ENCODE measurements at regions not wholly inside any gene's neighbourhood (a gene's known extent, or its start where the extent isn't known, plus 50 kb on each side); places are given as distances from the start of the nearest gene placed in this dataset.

DNA sequence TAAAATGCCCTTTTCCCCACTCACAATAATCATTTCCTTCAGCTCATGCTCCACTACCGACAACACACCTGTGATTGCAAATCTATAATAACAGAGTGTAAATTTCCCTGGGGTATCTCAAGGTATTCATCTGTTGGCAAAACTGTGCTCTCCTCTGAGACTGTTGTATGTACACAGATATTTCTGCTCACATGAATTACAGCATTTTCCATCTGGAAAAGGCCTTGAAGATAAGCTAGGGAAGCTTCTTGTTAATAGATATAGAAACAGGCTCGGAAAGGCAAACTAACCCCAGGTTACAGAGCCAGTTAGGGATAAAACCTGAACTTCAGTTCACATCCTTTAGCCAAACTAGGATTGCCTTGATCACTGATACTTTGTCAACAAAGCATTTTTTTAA lies 210.4 kb upstream of the KRR1 start:
- peaks cover 29% of the 10 kb centered on the region for H3K4me1 ChIP-seq
- no peaks in the 10 kb centered on the region for H3K79me2 ChIP-seq
- H3K4me2 ChIP-seq (ENCODE audit: low read length), result no peak overlapping the region
- no peak overlapping the region for H3K9ac ChIP-seq
- TF ChIP-seq, protein P1, sequence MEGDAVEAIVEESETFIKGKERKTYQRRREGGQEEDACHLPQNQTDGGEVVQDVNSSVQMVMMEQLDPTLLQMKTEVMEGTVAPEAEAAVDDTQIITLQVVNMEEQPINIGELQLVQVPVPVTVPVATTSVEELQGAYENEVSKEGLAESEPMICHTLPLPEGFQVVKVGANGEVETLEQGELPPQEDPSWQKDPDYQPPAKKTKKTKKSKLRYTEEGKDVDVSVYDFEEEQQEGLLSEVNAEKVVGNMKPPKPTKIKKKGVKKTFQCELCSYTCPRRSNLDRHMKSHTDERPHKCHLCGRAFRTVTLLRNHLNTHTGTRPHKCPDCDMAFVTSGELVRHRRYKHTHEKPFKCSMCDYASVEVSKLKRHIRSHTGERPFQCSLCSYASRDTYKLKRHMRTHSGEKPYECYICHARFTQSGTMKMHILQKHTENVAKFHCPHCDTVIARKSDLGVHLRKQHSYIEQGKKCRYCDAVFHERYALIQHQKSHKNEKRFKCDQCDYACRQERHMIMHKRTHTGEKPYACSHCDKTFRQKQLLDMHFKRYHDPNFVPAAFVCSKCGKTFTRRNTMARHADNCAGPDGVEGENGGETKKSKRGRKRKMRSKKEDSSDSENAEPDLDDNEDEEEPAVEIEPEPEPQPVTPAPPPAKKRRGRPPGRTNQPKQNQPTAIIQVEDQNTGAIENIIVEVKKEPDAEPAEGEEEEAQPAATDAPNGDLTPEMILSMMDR (IDR thresholded peaks at IDR 0.05), result no peak
- peak overlapping the region; percentile 36 for H2AFZ ChIP-seq
- no peaks in the 10 kb centered on the region for H3K36me3 ChIP-seq (ENCODE audit: control insufficient read depth, insufficient read depth, low read length)
- H3K27ac ChIP-seq, result peak overlapping the region; percentile 34
- H3K27me3 ChIP-seq (ENCODE audit: control insufficient read depth, insufficient read depth, low read length), result no peaks in the 10 kb centered on the region
- H3K9me3 ChIP-seq (ENCODE audit: control insufficient read depth, low read length), result no peaks in the 10 kb centered on the region
- peak overlapping the region; percentile 36 for H3K4me3 ChIP-seq (ENCODE audit: low read depth, low read length)

DNA sequence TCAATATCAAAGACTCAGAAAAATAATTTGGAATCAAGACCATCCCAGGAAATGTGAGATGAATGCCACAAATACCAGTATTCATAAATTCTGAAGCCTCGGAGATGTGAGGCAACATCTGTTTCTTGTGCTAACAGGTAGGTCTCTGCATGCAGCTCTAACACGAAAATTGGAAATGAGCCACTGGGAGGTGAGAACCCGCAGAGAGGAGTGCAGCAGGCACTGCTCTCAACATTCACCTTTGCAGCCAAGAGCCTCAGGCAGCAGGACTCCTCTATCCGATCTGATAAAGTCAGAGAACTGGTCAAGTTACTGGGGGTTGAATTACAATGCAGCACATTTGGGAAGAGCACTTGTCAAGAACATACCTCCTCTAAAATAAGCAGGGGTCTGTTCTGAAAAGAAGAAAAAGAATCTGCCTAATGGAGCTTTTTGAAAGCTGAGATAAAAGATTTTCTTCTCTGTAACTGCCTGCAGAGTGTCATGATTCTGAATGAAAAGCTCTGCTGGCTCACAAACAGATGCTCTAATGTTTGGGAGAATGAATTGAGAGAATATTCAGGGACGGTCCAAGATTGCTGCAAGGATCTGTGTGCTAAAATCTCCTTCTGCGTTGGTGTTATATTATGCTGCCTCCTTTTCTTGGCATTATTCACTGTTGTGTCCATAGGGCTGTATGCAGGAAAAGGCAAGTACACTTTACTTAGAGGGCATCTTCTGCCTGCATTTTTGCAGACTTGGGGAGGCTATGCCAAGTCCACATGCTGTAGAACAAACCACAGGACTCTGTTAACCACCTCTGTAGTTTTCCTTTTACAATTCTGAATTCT lies 209.6 kb upstream of the KRR1 start:
- no peaks in the 10 kb centered on the region for H3K9me3 ChIP-seq (ENCODE audit: control insufficient read depth, low read length)
- peak overlapping the region; percentile 53 for H3K4me2 ChIP-seq (ENCODE audit: low read length)
- no peak overlapping the region for H3K9ac ChIP-seq
- no peaks in the 10 kb centered on the region for H3K27me3 ChIP-seq (ENCODE audit: control insufficient read depth, insufficient read depth, low read length)
- H3K79me2 ChIP-seq, result no peaks in the 10 kb centered on the region
- TF ChIP-seq, protein P1 (IDR thresholded peaks at IDR 0.05), result no peak
- peak overlapping the region; percentile 36 for H3K4me3 ChIP-seq (ENCODE audit: low read depth, low read length)
- H3K4me1 ChIP-seq, result peaks cover 29% of the 10 kb centered on the region
- H2AFZ ChIP-seq, result peak overlapping the region; percentile 36
- H3K27ac ChIP-seq, result peak overlapping the region; percentile 34
- H3K36me3 ChIP-seq (ENCODE audit: control insufficient read depth, insufficient read depth, low read length), result no peaks in the 10 kb centered on the region

DNA sequence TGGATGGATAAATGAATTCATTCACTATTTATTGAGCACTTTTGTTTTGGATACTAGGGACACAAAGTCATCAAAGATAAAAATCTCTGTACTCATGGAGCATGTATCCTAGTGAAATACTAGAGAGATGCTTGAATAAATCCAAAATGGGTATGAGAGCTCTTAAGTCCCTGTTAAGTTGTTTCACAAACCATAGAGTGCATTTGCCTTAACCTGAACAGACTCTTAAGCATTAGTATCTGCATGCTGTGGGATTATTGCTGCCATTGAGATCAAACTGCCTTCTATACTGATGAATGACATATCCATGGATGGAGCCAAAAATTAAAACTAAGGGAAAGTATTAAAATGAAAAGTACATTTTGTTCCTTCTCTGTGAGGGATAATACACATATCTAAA lies 206.5 kb upstream of the KRR1 start:
- Histone ChIP-seq H3K27me3 (ENCODE audit: control insufficient read depth, insufficient read depth, low read length) (no peaks in the 10 kb centered on the region), H3K36me3 (ENCODE audit: control insufficient read depth, insufficient read depth, low read length) (no peaks in the 10 kb centered on the region), H3K9ac (no peak overlapping the region), H3K9me3 (ENCODE audit: control insufficient read depth, low read length) (no peaks in the 10 kb centered on the region), H2AFZ (no peak overlapping the region), H3K4me1 (peaks cover 29% of the 10 kb centered on the region), H3K27ac (no peak overlapping the region), H3K79me2 (no peaks in the 10 kb centered on the region), H3K4me2 (ENCODE audit: low read length) (no peak overlapping the region), H3K4me3 (ENCODE audit: low read depth, low read length) (no peak overlapping the region)
- TF ChIP-seq, protein P1 (IDR thresholded peaks at IDR 0.05), result no peak

DNA sequence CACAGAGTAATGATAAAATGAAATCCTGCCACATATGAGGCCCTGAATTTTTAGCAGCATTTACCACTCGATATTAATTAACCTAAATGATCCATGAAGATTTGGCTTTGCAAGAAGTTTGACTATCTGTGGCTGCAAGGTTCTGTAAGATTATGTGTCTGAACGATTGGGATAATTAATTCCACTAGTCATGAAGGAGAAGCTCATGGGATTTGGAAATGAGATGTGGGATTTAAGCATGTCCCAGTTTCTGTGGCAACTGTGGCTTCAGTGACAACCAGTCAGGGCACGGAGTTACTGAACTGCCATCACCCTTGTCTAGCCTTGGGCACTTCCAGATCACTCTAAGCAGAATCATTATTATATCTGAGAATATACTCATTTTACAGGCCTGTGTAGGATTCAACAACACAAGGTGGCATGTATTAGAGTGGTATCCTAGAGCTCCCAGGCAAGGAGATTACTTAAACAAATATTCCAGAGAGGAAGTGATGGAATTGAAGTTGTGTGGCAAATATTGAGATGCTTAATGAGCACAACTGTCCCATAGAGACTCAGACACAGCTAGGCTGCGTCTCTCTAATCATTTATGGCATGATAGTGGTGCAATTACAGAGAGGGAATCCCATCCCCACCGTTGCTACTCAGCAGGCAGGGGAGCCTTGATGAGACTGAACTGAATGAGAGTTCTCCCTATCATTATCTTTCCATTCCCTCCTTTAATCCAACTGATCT lies 205.0 kb upstream of the KRR1 start:
- Histone ChIP-seq H3K9me3 (ENCODE audit: control insufficient read depth, low read length) (no peaks in the 10 kb centered on the region), H2AFZ (no peak overlapping the region), H3K4me3 (ENCODE audit: low read depth, low read length) (no peak overlapping the region), H3K79me2 (no peaks in the 10 kb centered on the region), H3K4me2 (ENCODE audit: low read length) (no peak overlapping the region), H3K9ac (no peak overlapping the region), H3K36me3 (ENCODE audit: control insufficient read depth, insufficient read depth, low read length) (no peaks in the 10 kb centered on the region), H3K4me1 (peaks cover 17% of the 10 kb centered on the region), H3K27me3 (ENCODE audit: control insufficient read depth, insufficient read depth, low read length) (no peaks in the 10 kb centered on the region), H3K27ac (no peak overlapping the region)
- TF ChIP-seq, protein P1 (IDR thresholded peaks at IDR 0.05), result no peak
